Suprapubic skin (tissue), 4 donors: ENCODE measurements at regions not wholly inside any gene's neighbourhood (a gene's known extent, or its start where the extent isn't known, plus 50 kb on each side); places are given as distances from the start of the nearest gene placed in this dataset.
"Not testable (repeated sequence)": the region's sequence is repeated elsewhere in the genome, so short reads cannot be mapped to it uniquely, and the experiment has no call there.

Experiments used
- DNase-seq, 2 donors: peaks; one replicate each; pipeline ENCODE4 v3.0.0-alpha.2; 2019; ENCODE audit warnings: low spot score in 2 of 2
- H3K27ac ChIP-seq: fragments of 200-600 bp; sonication (generic); one replicate; pipeline ENCODE4 v1.5.1; 2019
- H3K27me3 ChIP-seq: fragments of 200-600 bp; sonication (generic); one replicate; pipeline ENCODE4 v1.5.1; 2019
- H3K36me3 ChIP-seq: fragments of 200-600 bp; sonication (generic); one replicate; pipeline ENCODE4 v1.5.1; 2019
- H3K4me1 ChIP-seq: fragments of 200-600 bp; sonication (generic); one replicate; pipeline ENCODE4 v1.5.1; 2019
- H3K4me3 ChIP-seq: fragments of 200-600 bp; sonication (generic); one replicate; pipeline ENCODE4 v1.5.1; 2019; ENCODE audit warnings: mild to moderate bottlenecking
- H3K9me3 ChIP-seq: fragments of 200-600 bp; sonication (generic); one replicate; pipeline ENCODE4 v1.5.1; 2019
- EP300 ChIP-seq: sonication (generic); formaldehyde crosslinking; IDR thresholded peaks from one replicate; pipeline ENCODE4 v1.6.1; 2017; ENCODE audit warnings: antibody characterized with exemption
- POLR2A ChIP-seq, 2 donors: fragments of 450-650 bp; IDR thresholded peaks; one replicate each; pipeline ENCODE4 v1.6.1; 2017; ENCODE audit warnings: antibody characterized with exemption in 2 of 2, mild to moderate bottlenecking in 2 of 2, moderate library complexity in 2 of 2
- POLR2AphosphoS5 ChIP-seq, 3 donors: sonication (generic); formaldehyde crosslinking; IDR thresholded peaks; one replicate each; pipeline ENCODE4 v1.6.1; 2017; ENCODE audit warnings: antibody characterized with exemption in 3 of 3
- WGBS: methylation state at CpG from one replicate; pipeline ENCODE4 v1.1.5; 2018; 5-methylcytosine and 5-hydroxymethylcytosine counted together
- TF ChIP-seq, protein P1 (sequence below), 2 donors: fragments of 200-600 bp in 1 of 2; fragments of 450-650 bp in 1 of 2; sonication (generic) in 1 of 2; IDR thresholded peaks; one replicate each; pipeline ENCODE4 v1.5.1; 2016 to 2019; ENCODE audit warnings: antibody characterized with exemption in 2 of 2, mild to moderate bottlenecking in 1 of 2, moderate library complexity in 1 of 2

DNA sequence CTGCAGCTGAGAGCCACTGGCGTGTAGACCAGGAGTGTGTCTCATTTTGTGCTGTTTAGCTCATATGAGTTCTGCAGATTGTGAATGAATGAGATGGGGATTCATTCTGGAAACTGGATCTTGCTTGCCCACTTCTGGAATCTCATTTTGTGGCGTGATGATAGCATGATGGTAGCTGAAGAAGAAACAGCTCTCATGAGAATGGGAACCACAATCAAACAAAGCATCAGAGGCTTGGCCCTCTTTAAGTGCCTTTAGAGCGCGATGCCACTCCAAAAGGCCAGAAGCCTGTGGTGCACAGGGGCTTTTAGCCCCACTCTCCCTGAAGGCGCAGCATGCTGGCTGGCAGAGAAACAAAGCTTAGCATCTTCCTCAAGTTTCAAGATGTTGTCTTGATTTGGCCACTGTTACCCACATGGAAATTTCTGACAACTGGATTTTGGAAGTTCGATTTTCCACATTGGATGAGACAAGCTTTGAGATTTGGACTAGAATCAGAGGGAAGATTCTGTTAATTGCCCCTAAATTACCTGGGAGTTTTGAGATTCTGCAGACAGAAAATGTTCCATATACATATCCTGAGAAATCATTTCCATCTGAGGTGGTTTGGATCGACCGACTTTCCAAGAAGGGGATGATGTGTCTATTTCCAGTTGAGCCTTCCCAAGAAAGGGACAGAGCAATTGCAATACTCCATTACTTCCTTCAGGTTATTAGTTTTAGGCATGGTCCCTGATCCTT is 234.5 kb downstream of the VAPA start:
- no peak overlapping the region for H3K4me3 ChIP-seq
- H3K36me3 ChIP-seq, result no peaks in the 10 kb centered on the region
- 87% methylated on average over 8 of the region's 8 CpGs for WGBS
- peaks cover 9% of the 10 kb centered on the region for H3K4me1 ChIP-seq
- TF ChIP-seq, protein P1, sequence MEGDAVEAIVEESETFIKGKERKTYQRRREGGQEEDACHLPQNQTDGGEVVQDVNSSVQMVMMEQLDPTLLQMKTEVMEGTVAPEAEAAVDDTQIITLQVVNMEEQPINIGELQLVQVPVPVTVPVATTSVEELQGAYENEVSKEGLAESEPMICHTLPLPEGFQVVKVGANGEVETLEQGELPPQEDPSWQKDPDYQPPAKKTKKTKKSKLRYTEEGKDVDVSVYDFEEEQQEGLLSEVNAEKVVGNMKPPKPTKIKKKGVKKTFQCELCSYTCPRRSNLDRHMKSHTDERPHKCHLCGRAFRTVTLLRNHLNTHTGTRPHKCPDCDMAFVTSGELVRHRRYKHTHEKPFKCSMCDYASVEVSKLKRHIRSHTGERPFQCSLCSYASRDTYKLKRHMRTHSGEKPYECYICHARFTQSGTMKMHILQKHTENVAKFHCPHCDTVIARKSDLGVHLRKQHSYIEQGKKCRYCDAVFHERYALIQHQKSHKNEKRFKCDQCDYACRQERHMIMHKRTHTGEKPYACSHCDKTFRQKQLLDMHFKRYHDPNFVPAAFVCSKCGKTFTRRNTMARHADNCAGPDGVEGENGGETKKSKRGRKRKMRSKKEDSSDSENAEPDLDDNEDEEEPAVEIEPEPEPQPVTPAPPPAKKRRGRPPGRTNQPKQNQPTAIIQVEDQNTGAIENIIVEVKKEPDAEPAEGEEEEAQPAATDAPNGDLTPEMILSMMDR (IDR thresholded peaks at IDR 0.05), result no peak
- TF ChIP-seq EP300 (no peak), POLR2AphosphoS5 (IDR thresholded peaks at IDR 0.05) (no peak), POLR2A (IDR thresholded peaks at IDR 0.05) (no peak)
- H3K27me3 ChIP-seq, result no peaks in the 10 kb centered on the region
- no peak overlapping the region for H3K27ac ChIP-seq
- H3K9me3 ChIP-seq, result no peaks in the 10 kb centered on the region
- peak in 1 of 2 donors; percentile 20 for DNase-seq

DNA sequence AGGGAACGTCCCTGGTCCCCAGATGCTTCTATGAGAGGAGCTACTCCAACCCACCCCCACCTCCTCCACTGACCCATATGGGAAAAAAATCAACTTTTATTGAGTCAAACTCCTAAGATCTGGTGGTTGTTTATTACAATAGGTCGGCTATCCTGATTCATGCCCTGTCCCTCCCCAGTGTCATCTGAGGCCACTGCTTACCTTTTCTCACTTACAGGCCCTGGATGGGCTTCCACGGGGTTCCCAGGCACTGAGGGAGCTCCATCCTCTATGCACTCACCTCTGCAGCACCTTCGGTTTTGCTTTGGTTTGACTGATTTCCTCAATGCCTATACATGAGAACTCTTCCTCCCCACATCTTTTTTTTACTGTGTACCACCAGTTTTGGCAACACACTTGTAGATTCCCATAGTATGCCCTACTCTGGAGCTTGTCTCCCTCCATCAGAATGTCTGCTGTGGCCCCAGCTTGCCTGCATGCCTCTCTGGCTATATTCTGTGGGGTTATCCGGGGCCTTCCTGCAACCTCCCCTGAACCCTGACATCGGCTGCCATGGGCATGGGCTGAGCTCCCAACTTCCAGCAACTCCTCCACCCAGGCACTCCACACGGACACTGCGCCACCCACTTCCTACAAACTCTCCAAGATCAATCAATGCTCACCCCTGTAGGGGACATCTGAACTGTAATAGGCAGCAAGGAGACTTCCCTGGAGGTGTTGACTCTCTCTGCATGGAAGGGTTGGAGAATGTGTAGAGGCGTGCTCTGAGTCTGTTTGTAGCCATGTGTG is 236.1 kb downstream of the VAPA start:
- no peaks in the 10 kb centered on the region for H3K9me3 ChIP-seq
- H3K4me3 ChIP-seq, result no peak overlapping the region
- no peaks in the 10 kb centered on the region for H3K36me3 ChIP-seq
- WGBS, result 92% methylated on average over 9 of the region's 9 CpGs
- no peaks in the 10 kb centered on the region for H3K4me1 ChIP-seq
- no peak for TF ChIP-seq EP300
- no peak for TF ChIP-seq POLR2AphosphoS5 (IDR thresholded peaks at IDR 0.05)
- TF ChIP-seq, protein P1 (IDR thresholded peaks at IDR 0.05), result no peak
- TF ChIP-seq POLR2A (IDR thresholded peaks at IDR 0.05), result no peak
- no peak overlapping the region for H3K27ac ChIP-seq
- H3K27me3 ChIP-seq, result no peaks in the 10 kb centered on the region
- no peak for DNase-seq

GRCh38 chr18:10150576-10150975 is 236.8 kb downstream of the VAPA start:
- not testable (repeated sequence) for H3K27ac ChIP-seq, H3K4me3 ChIP-seq, H3K36me3 ChIP-seq, DNase-seq, H3K4me1 ChIP-seq, H3K27me3 ChIP-seq, H3K9me3 ChIP-seq
- WGBS, result 76% methylated on average over 15 of the region's 17 CpGs

- TF ChIP-seq EP300, result no peak
- no peak for TF ChIP-seq POLR2A (IDR thresholded peaks at IDR 0.05)
- TF ChIP-seq, protein P1 (IDR thresholded peaks at IDR 0.05), result no peak
- TF ChIP-seq POLR2AphosphoS5 (IDR thresholded peaks at IDR 0.05), result no peak
- Histone ChIP-seq H3K4me3 (no peak overlapping the region), H3K27ac (no peak overlapping the region), H3K27me3 (no peaks in the 10 kb centered on the region), H3K4me1 (no peaks in the 10 kb centered on the region), H3K9me3 (no peaks in the 10 kb centered on the region), H3K36me3 (no peaks in the 10 kb centered on the region)
- WGBS, result 72% methylated on average over 4 of the region's 7 CpGs
- DNase-seq, result no peak
These were observed 238.7 kb downstream of the VAPA start for GRCh38 chr18:10152475-10152874.

DNA sequence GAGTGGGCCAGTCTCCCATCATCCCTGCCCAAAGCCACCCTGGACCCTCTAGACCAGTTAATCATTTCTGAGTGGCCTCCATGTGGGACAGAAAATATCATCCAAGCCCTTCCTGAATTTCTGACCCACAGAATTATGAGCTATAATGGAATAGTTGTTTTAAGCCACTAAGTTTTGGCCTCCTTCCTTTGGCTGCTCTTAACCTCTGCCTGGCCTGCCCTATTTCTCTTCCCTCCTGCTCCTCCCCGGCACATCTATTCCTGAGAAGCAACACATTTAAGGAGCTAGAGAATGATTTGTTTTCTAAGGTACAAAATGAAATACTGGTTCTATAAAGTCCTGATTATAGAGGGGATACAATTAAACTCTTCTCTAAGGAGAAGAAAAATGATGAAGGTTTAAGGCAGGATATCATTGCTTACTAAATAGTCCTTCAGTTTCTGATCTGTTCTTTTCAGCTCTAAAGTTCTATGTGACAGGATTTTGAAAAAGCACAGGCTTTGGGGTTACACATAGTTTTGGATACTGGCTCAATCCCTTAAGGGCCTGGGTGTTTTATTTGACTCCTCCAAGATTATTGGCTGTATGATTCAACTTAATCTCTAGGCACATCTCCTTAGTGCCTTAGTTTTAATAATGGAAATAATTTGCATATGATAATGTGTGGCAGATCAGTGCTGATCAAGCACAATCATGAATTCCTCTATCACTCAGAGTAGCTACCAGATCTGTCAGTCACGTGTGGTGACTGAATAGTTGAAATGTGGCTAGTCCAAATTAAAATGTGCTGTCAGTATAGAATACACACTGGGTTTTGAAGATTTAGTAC is 240.3 kb downstream of the VAPA start:
- 44% methylated on average over 2 of the region's 2 CpGs for WGBS
- Histone ChIP-seq H3K27ac (no peak overlapping the region), H3K36me3 (no peaks in the 10 kb centered on the region), H3K9me3 (no peaks in the 10 kb centered on the region), H3K4me3 (no peak overlapping the region), H3K4me1 (no peaks in the 10 kb centered on the region), H3K27me3 (no peaks in the 10 kb centered on the region)
- TF ChIP-seq, protein P1 (IDR thresholded peaks at IDR 0.05), result no peak
- TF ChIP-seq EP300 (no peak), POLR2A (IDR thresholded peaks at IDR 0.05) (no peak), POLR2AphosphoS5 (IDR thresholded peaks at IDR 0.05) (no peak)
- no peak for DNase-seq
